GM19397 (cell line): ENCODE measurements at regions not wholly inside any gene's neighbourhood (a gene's known extent, or its start where the extent isn't known, plus 50 kb on each side); places are given as distances from the start of the nearest gene placed in this dataset.

Experiments used
- ATAC-seq: cut with Tn5 transposase; IDR thresholded peaks from one replicate; pipeline ENCODE4 v1.9.1; 2021; ENCODE audit warnings: mild to moderate bottlenecking, moderate library complexity; ENCODE audit not compliant: unreplicated experiment

GRCh38 chr10:21068026-21068656 is 171.0 kb upstream of the NEBL start:
- ATAC-seq: no peak

- ATAC-seq: no peak
Measured at GRCh38 chr10:21065621-21066248, 168.6 kb upstream of the NEBL start.

DNA sequence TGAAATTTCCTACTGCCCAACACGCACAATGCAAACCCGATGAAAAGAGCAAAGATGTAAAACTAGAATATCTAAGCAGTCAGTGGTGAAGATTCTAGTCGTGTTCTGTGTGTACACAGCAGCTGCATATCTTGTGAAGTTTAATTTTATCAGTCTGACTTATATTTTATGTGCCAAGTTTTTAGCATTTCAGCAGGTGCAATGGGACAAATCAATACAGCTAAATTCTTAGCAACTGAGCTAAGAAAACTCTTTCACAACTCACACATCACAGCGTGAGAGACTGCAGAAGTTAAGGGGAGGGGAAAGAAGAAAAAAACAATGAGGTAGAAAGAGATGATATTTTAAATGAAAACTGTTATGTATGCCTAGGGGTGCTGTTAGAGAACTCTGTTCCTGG is 164.9 kb upstream of the NEBL start:
- ATAC-seq: no peak

- no peak for ATAC-seq
Measured at GRCh38 chr10:21061184-21061583, 164.1 kb upstream of the NEBL start.

GRCh38 chr10:21060626-21061025 is 163.5 kb upstream of the NEBL start:
- no peak for ATAC-seq

DNA sequence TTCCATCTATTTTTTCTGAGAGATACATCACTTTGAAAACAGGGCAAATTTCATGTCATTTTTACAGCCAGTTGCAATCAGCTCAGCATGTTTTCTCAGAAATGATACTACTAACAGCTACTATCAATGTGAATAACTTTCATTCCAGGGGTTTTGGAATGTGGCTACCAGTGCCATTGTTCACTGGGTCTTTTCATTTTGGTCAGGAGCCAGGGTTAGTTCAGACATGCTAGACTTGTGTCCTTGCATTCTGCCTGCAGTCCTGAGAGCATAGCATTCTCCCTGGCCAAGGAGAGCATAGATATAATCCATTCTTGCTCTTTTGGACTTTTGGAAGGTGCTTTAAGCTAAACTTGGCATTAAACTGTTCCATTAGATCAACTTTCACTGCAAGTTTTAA is 160.9 kb upstream of the NEBL start:
- ATAC-seq: no peak

DNA sequence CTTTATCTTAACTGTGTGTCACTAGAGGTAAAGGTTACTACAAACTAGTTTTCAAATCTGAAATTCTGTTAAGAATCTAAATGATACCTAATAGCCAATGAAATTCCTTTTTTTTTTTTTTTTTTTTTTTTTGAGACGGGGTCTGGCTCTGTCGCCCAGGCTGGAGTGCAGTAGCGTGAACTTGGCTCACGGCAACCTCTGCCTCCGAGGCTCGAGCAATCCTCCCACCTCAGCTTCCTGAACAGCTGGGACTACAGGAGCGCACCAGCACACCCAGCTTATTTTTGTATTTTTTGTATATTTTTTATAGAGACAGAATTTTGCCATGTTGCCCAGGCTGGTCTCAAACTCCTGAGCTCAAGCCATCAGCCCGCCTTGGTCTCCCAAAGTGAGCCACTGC is 160.3 kb upstream of the NEBL start:
- no peak for ATAC-seq

- no peak for ATAC-seq
Measured at GRCh38 chr10:21056461-21056860, 159.3 kb upstream of the NEBL start.

GRCh38 chr10:21055339-21056135 is 158.4 kb upstream of the NEBL start:
- ATAC-seq: no peak

DNA sequence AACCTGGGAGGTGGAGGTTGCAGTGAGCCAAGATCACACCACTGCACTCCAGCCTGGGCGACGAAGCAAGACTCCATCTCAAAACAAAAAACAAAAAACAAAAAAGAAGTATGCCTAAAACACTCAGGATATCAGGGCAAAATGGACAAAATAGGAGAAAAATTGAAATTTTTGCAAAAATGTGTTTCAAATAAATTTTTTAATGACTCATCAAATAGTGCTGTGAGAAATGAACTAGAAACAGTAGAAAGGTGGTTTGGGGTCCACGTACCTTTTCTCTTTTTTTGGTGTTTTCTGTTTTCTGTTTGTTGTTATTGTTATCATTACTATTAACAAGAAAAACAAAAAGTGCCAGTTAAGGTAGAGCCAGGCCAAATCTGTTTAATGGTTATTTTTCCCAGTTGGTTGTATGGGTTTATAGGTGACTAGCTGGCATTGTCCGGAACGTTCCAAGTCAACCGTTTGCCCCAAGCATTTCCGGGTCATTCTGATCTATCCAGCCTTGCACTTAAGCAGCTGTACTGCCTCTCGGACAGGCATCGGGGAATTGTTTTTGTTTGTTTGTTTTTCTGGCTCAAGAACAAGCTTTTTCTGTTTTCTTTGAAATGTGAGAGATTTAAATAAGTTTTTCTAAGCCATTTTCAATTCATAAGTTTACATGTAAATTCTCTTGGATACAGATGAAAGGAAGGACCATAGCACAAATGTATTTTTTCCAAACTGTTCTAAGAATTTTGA is 157.0 kb upstream of the NEBL start:
- ATAC-seq: no peak

GRCh38 chr10:21052709-21053104 is 155.6 kb upstream of the NEBL start:
- no peak for ATAC-seq

- no peak for ATAC-seq
Measured at GRCh38 chr10:21052072-21052708, 155.1 kb upstream of the NEBL start.

GRCh38 chr10:21049482-21049881 is 152.4 kb upstream of the NEBL start:
- no peak for ATAC-seq

DNA sequence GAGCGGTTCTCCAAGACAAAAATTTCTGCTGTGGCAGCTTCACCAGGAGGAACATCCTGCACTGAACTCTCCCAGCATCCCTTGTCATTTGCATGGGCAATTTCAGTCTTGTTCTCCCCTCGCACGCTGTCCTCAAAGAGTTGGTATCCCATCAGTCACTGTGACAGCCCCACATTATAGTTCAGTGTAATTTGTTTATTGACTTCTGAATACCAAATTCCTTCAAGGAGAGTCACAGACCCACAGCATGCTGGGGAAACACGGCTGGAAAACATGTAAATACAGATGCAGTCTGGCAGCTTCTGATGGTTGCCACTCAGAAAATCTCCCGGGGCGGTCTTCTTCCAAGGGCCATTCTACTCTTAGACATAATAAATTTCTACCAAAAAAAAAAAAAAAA is 151.0 kb upstream of the NEBL start:
- ATAC-seq: no peak

DNA sequence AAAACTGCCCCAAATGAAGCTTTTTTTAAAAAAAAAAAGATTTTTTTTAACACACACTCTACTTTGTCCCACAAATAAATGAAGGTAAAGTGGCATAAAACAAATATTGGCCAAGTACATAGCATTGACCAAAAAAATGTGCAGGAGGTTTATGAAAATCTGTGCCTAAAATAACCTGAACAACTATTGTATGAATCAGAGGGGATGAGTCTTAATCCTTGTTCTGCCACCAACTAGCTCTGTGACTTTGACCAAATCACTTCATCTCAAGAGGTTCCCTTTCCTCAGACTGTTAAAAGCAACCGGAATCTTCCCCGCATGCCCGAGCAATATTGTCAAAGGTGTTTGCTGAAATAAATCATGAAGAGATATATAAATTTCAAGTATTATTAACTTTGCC is 150.4 kb upstream of the NEBL start:
- no peak for ATAC-seq

GRCh38 chr10:21047096-21047495 is 150.0 kb upstream of the NEBL start:
- no peak for ATAC-seq

DNA sequence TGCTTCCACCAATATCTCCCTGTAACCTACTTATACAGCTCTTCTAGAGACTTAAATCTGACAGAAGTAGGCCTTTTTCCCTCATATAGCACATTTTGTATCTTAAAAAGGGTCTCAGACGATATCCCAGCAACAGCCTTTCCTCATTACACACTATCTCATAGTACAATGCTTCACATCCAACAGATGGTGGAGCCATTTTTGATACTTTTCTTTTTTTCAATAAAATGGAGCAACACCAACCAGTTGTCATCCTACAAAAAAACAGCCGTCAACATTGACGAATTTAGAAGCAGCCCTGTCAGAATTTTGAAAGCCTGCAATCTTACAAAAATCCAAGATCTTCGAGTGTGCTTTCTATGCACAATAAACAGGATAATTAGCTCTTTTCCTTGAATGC is 145.9 kb upstream of the NEBL start:
- ATAC-seq: no peak

DNA sequence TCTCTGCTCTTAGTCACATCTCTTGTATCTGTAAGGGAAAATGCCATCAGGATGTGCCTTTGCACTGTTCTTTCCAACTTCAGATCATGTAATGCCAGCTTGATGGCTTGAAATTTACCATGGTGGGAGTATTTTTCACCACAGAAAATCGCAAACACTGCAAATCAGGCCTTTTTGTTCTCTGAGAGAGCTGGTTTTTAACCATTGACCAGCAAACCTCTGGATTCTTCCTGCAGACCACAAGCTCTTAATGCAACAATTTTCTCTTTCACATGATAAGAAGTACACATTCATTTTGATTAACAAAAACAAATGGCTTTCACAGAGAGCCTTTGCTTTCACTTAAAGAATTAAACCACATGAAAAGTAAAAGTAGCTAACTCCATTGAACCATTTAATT is 145.4 kb upstream of the NEBL start:
- no peak for ATAC-seq

DNA sequence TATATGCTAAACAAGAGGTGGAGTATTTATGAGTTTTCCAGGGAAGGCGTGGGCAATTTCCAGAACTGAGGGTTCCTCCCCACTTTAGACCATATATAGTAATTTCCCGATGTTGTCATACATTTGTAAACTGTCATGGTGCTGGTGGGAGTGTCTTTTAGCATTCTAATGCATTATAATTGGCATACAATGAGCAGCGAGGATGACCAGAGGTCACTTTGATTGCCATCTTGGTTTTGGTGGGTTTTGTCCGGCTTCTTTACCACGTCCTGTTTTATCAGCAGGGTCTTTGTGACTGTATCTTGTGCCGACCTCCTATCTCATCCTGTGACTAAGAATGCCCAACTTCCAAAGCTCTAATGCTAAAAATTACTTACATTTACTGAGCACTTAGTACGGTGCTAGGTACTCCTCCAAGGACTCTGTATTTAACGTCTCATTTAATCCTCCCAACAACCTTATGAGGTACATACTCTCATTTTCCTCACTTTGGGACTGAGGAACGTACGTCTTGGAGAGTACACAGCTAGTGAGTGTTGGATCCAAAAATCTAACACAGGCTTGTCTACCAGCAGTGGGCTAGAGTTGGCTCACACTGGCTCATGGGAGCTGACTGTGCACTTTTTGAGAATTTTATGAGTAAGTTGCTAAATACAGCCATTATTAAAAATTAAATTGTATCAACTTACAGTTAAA is 144.8 kb upstream of the NEBL start:
- ATAC-seq: no peak

DNA sequence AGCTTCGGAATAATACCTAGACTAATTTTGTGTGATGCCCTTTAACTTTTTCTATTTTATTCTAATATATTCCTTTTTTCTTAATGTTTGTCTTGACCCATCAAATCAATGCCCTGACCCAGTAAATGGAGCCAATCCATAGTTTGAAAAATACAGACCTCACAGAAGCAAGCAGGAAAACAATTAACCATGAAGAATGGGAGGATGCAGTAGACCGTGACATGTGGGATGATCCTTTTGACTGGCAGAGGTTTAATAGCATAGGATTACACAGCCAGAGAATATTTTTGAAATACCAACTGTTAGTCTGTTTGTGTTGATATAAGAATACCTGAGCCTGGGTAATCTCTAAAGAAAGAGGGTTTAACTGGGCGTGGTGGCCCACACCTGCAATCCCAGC is 142.6 kb upstream of the NEBL start:
- ATAC-seq: no peak

- no peak for ATAC-seq
Measured at GRCh38 chr10:21036757-21037156, 139.6 kb upstream of the NEBL start.
